ENCODE measurements at regions not wholly inside any gene's neighbourhood (a gene's known extent, or its start where the extent isn't known, plus 50 kb on each side); places are given as distances from the start of the nearest gene placed in this dataset.

DNA sequence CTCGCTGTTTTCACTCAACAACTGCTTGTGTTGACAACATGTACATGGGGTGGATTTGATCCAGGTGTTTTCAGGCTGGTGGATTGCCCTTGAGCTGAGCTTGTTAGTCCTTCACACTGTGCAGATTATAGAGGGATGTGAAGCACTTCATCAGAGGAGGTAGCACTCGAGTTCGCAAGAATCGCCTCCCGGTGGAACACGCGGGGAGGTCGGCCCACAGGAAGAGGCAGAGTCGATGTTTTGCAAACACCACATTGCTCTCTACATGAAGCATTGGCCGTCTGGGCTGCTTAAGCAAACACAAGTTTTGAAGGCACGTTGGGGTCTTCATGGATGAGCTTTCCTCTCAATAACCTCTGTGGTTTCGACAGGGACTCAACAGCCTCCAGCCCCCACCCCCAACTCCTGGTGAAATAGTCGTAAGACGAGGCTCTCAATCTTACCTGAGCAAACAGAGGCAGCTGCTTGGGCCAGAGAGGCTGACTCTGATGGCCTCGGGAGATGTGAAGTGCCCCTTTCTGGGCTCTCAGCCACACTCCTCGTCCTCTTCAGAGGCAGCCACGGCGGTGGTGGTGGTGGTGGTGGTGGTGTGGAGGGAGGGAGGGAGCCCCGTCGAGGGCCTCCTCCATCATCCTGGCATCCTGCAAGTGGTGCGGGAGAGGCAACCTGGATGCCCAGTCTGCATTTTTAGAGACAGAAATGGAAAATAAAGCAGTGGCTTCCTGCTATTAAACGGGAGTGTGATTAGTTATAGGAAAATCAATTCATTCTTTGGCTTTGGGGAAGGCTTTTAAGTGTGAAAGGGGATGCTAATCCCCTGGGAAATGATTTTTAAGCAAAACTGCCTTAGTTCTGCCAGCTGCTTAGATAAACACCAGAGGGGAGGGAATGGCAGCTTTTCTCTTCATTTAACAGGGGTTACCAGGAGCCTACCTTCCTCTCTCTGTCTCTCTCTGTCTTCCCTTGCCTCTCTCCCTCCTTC lies 552.5 kb upstream of the EEF2KMT start:
- no peak for DNase-seq
- WGBS, 5 donors, result 49 to 63% (median 53%) methylated on average over 19 to 22 of the region's 22 CpGs
- no peak for TF ChIP-seq POLR2AphosphoS5 (IDR thresholded peaks at IDR 0.05)
- TF ChIP-seq POLR2A (IDR thresholded peaks at IDR 0.05), result no peak
- TF ChIP-seq, protein P1, sequence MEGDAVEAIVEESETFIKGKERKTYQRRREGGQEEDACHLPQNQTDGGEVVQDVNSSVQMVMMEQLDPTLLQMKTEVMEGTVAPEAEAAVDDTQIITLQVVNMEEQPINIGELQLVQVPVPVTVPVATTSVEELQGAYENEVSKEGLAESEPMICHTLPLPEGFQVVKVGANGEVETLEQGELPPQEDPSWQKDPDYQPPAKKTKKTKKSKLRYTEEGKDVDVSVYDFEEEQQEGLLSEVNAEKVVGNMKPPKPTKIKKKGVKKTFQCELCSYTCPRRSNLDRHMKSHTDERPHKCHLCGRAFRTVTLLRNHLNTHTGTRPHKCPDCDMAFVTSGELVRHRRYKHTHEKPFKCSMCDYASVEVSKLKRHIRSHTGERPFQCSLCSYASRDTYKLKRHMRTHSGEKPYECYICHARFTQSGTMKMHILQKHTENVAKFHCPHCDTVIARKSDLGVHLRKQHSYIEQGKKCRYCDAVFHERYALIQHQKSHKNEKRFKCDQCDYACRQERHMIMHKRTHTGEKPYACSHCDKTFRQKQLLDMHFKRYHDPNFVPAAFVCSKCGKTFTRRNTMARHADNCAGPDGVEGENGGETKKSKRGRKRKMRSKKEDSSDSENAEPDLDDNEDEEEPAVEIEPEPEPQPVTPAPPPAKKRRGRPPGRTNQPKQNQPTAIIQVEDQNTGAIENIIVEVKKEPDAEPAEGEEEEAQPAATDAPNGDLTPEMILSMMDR (IDR thresholded peaks at IDR 0.05 in 8 of 11, conservative IDR thresholded peaks at IDR 0.05 in 3 of 11), result no peak

GRCh38 chr16:5647051-5647450 lies 549.5 kb upstream of the EEF2KMT start:
- Histone ChIP-seq H3K27me3 (replicated peaks in 1 of 7) (peaks cover 0 to 16% (median 0%) of the 10 kb centered on the region in 7 donors), H3K27ac (no peak overlapping the region), H3K4me3 (no peak overlapping the region), H3K36me3 (no peaks in the 10 kb centered on the region), H3K4me1 (no peaks in the 10 kb centered on the region), H3K9me3 (no peaks in the 10 kb centered on the region)
- TF ChIP-seq, protein P1 (IDR thresholded peaks at IDR 0.05 in 8 of 11, conservative IDR thresholded peaks at IDR 0.05 in 3 of 11), result no peak
- no peak for TF ChIP-seq POLR2A (IDR thresholded peaks at IDR 0.05)
- intact Hi-C loops (cut with DNase I; ENCODE audit: low total_unique reads), result loop anchor here (10.0 kb wide), 1 partner anchor 62 kb away; no protein-coding TSS in a partner anchor
- DNase-seq, result no peak
- WGBS, 5 donors, result 68 to 78% (median 74%) methylated on average over 1 of the region's 1 CpG

More for the DNA sequence above, 552.5 kb upstream of the EEF2KMT start:
- H3K27me3 ChIP-seq (replicated peaks in 1 of 7), result peaks cover 0 to 16% (median 0%) of the 10 kb centered on the region in 7 donors
- no peaks in the 10 kb centered on the region for H3K9me3 ChIP-seq
- H3K36me3 ChIP-seq, result no peaks in the 10 kb centered on the region
- intact Hi-C loops (cut with DNase I; ENCODE audit: low total_unique reads), result loop anchor here (10.0 kb wide), 1 partner anchor 65 kb away; no protein-coding TSS in a partner anchor
- H3K4me1 ChIP-seq, result no peaks in the 10 kb centered on the region
- no peak overlapping the region for H3K27ac ChIP-seq
- H3K4me3 ChIP-seq, result no peak overlapping the region

DNA sequence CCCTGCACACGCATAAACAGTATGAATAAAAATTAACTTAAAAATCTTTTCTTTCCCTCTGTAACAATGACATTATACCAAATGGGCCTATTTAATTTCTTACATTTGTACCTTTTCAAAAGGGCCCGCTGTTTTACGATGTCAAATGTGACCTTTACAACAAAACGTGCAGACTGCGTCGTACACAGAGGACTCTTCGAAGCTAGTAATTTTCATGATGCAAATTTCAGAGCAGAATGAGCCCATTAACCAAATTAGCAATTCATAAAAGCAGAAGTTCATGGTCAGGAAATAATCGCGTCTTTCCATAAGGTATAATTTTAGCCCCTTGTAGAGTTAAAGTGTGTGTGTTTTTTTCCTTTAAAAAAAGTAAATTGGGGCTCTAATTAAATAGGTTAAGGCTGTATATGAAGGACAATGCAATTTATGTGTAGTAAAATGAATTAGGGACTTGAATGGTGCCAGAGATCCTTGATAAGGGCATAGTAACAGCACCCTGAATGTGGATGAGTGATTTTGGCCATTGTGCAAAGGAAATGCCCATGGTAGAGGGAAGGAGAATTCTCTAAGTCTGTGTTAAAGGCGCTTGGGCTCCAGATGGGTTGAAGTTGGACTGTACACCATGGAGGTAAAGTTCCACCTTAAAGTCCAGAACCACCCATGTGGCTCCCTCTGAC lies 546.4 kb upstream of the EEF2KMT start:
- 83 to 89% (median 84%) methylated on average over 10 of the region's 10 CpGs for WGBS, 5 donors
- Histone ChIP-seq H3K4me3 (no peak overlapping the region), H3K9me3 (peaks cover 0 to 10% (median 0%) of the 10 kb centered on the region in 8 donors), H3K36me3 (no peaks in the 10 kb centered on the region), H3K27ac (no peak overlapping the region), H3K27me3 (replicated peaks in 1 of 7) (peaks cover 0 to 10% (median 0%) of the 10 kb centered on the region in 7 donors), H3K4me1 (no peaks in the 10 kb centered on the region)
- no peak for DNase-seq
- intact Hi-C loops (cut with DNase I; ENCODE audit: low total_unique reads), result loop anchor here (10.0 kb wide), 1 partner anchor 59 kb away; no protein-coding TSS in a partner anchor
- TF ChIP-seq, protein P1 (IDR thresholded peaks at IDR 0.05 in 8 of 11, conservative IDR thresholded peaks at IDR 0.05 in 3 of 11), result no peak
- TF ChIP-seq POLR2AphosphoS5 (IDR thresholded peaks at IDR 0.05) (no peak), POLR2A (IDR thresholded peaks at IDR 0.05) (no peak)
